ENCODE measurements at regions not wholly inside any gene's neighbourhood (a gene's known extent, or its start where the extent isn't known, plus 50 kb on each side); places are given as distances from the start of the nearest gene placed in this dataset.

- no peak for TF ChIP-seq CTCF (IDR thresholded peaks at IDR 0.05)
- TF ChIP-seq POLR2A (IDR thresholded peaks at IDR 0.05) = no peak
- TF ChIP-seq POLR2AphosphoS5 (IDR thresholded peaks at IDR 0.05) = no peak
- intact Hi-C loops (cut with DNase I) = no loop called here
- Histone ChIP-seq H3K4me1 (replicated peaks) (no peaks in the 10 kb centered on the region), H3K9me3 (no peaks in the 10 kb centered on the region), H3K4me3 (no peak overlapping the region), H3K27me3 (replicated peaks; ENCODE audit: insufficient read depth) (no peaks in the 10 kb centered on the region), H3K27ac (no peak overlapping the region), H3K36me3 (no peaks in the 10 kb centered on the region)
- DNase-seq (ENCODE audit: low spot score) = no peak
These were observed 472.2 kb upstream of the DCC start for GRCh38 chr18:51867767-51868166.

GRCh38 chr18:51878724-51879123 is 461.3 kb upstream of the DCC start:
- DNase-seq (ENCODE audit: low spot score) = no peak
- Histone ChIP-seq H3K27me3 (replicated peaks; ENCODE audit: insufficient read depth) (no peaks in the 10 kb centered on the region), H3K4me1 (replicated peaks) (no peaks in the 10 kb centered on the region), H3K9me3 (no peaks in the 10 kb centered on the region), H3K4me3 (no peak overlapping the region), H3K36me3 (no peaks in the 10 kb centered on the region), H3K27ac (no peak overlapping the region)
- intact Hi-C loops (cut with DNase I) = no loop called here
- no peak for TF ChIP-seq POLR2A (IDR thresholded peaks at IDR 0.05)
- TF ChIP-seq CTCF (IDR thresholded peaks at IDR 0.05) = no peak
- TF ChIP-seq POLR2AphosphoS5 (IDR thresholded peaks at IDR 0.05) = no peak
- 90% methylated on average over 1 of the region's 1 CpG for WGBS

- TF ChIP-seq POLR2A (IDR thresholded peaks at IDR 0.05) = no peak
- TF ChIP-seq CTCF (IDR thresholded peaks at IDR 0.05) = no peak
- no peak for TF ChIP-seq POLR2AphosphoS5 (IDR thresholded peaks at IDR 0.05)
- Histone ChIP-seq H3K27me3 (replicated peaks; ENCODE audit: insufficient read depth) (no peaks in the 10 kb centered on the region), H3K9me3 (no peaks in the 10 kb centered on the region), H3K27ac (no peak overlapping the region), H3K4me3 (no peak overlapping the region), H3K4me1 (replicated peaks) (no peaks in the 10 kb centered on the region), H3K36me3 (no peaks in the 10 kb centered on the region)
- no peak for DNase-seq (ENCODE audit: low spot score)
- intact Hi-C loops (cut with DNase I) = no loop called here
- WGBS = 86% methylated on average over 1 of the region's 1 CpG
These were observed 460.7 kb upstream of the DCC start for GRCh38 chr18:51879329-51879728.

- no peak overlapping the region for H3K4me3 ChIP-seq
- intact Hi-C loops (cut with DNase I) = no loop called here
- no peaks in the 10 kb centered on the region for H3K36me3 ChIP-seq
- no peak for TF ChIP-seq POLR2AphosphoS5 (IDR thresholded peaks at IDR 0.05)
- TF ChIP-seq CTCF (IDR thresholded peaks at IDR 0.05) = no peak
- no peak overlapping the region for H3K27ac ChIP-seq
- no peak for DNase-seq (ENCODE audit: low spot score)
- 87% methylated on average over 2 of the region's 2 CpGs for WGBS
- no peaks in the 10 kb centered on the region for H3K4me1 ChIP-seq (replicated peaks)
- no peaks in the 10 kb centered on the region for H3K9me3 ChIP-seq
- H3K27me3 ChIP-seq (replicated peaks; ENCODE audit: insufficient read depth) = no peaks in the 10 kb centered on the region
These were observed 458.6 kb upstream of the DCC start for GRCh38 chr18:51881394-51881793.

GRCh38 chr18:51884039-51884438 is 456.0 kb upstream of the DCC start:
- Histone ChIP-seq H3K4me1 (replicated peaks) (no peaks in the 10 kb centered on the region), H3K9me3 (no peaks in the 10 kb centered on the region), H3K27ac (no peak overlapping the region), H3K27me3 (replicated peaks; ENCODE audit: insufficient read depth) (no peaks in the 10 kb centered on the region), H3K36me3 (no peaks in the 10 kb centered on the region), H3K4me3 (no peak overlapping the region)
- 92% methylated on average over 4 of the region's 4 CpGs for WGBS
- TF ChIP-seq POLR2AphosphoS5 (IDR thresholded peaks at IDR 0.05) (no peak), CTCF (IDR thresholded peaks at IDR 0.05) (no peak), POLR2A (IDR thresholded peaks at IDR 0.05) (no peak)
- no peak for DNase-seq (ENCODE audit: low spot score)
- intact Hi-C loops (cut with DNase I) = no loop called here
